Vagina (tissue), 2 donors: ENCODE measurements at regions not wholly inside any gene's neighbourhood (a gene's known extent, or its start where the extent isn't known, plus 50 kb on each side); places are given as distances from the start of the nearest gene placed in this dataset.

Experiments
- DNase-seq, 2 donors: peaks; one replicate each; pipeline ENCODE4 v3.0.0-alpha.2; 2017; ENCODE audit errors: extremely low spot score in 2 of 2
- H3K27ac ChIP-seq: fragments of 200-600 bp; sonication (generic); one replicate; pipeline ENCODE4 v1.5.1; 2019
- H3K27me3 ChIP-seq: fragments of 200-600 bp; sonication (generic); one replicate; pipeline ENCODE4 v1.5.1; 2019
- H3K36me3 ChIP-seq, 2 donors: fragments of 200-600 bp; sonication (generic); one replicate each; pipeline ENCODE4 v1.5.1; 2017 to 2019
- H3K4me1 ChIP-seq: fragments of 200-600 bp; sonication (generic); one replicate; pipeline ENCODE4 v1.5.1; 2019
- H3K4me3 ChIP-seq, 2 donors: fragments of 200-600 bp; sonication (generic); 1 replicate in 1 of 2; 2 replicates in 1 of 2; pipeline ENCODE4 v1.5.1; 2016 to 2019
- H3K9me3 ChIP-seq: fragments of 200-600 bp; sonication (generic); one replicate; pipeline ENCODE4 v1.5.1; 2019
- POLR2A ChIP-seq, 2 donors: fragments of 450-650 bp; IDR thresholded peaks; one replicate each; pipeline ENCODE4 v1.6.1; 2017; ENCODE audit warnings: antibody characterized with exemption in 2 of 2, mild to moderate bottlenecking in 2 of 2, moderate library complexity in 2 of 2
- POLR2AphosphoS5 ChIP-seq, 2 donors: sonication (generic); formaldehyde crosslinking; IDR thresholded peaks; one replicate each; pipeline ENCODE4 v1.9.0; 2017; ENCODE audit warnings: antibody characterized with exemption in 2 of 2, mild to moderate bottlenecking in 2 of 2, low read depth in 1 of 2; ENCODE audit not compliant: insufficient read depth in 1 of 2
- intact Hi-C: fragments of 100-400 bp; cut with DNase I; formaldehyde crosslinking; loops from one replicate; pipeline ENCODE4 v1.15.1; 2023
- TF ChIP-seq, protein P1 (sequence below), 3 experiments: fragments of 450-650 bp in 2 of 3; fragments of 200-600 bp in 1 of 3; sonication (generic) in 1 of 3; IDR thresholded peaks; one replicate each; pipeline ENCODE4 v1.5.1; 2017 to 2019; ENCODE audit warnings: antibody characterized with exemption in 3 of 3, mild to moderate bottlenecking in 2 of 3, moderate library complexity in 2 of 3

DNA sequence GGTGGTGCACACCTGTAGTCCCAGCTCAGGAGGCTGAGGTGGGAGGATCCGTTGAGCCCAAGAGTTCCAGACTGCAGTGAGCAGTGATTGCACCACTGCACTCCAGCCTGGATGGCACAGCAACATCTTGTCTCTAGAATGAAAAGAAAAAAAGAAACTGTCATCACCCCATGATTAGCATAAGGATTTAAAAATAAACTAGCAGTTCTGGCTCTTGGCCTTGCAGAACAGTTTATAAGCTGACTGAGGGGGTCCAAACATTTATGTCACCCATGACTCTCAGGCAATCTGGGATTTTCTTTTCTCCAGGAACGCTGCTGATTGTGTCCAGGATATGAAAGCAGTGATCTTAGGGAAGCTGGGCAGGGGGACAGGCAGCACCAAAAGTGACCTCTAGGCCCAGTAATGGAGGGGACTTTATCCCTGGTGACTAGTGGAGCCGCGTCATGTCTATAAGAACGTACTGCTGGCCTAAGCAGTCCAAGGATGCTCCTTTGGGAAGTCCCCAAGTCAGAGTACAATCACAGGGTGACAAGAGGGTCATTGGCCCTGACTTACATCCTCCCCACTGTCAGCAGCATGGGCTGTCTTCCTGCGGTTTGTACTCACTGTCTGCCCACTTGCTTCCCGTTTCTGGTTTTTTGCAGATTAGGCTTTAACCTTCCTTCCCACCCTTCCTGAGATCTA lies 177.4 kb downstream of the ARHGAP12 start:
- Histone ChIP-seq H3K4me1 (peaks cover 42% of the 10 kb centered on the region), H3K4me3 (no peak overlapping the region), H3K36me3 (no peaks in the 10 kb centered on the region), H3K27ac (peak overlapping the region; percentile 70), H3K27me3 (no peaks in the 10 kb centered on the region), H3K9me3 (no peaks in the 10 kb centered on the region)
- no peak for TF ChIP-seq POLR2A (IDR thresholded peaks at IDR 0.05)
- TF ChIP-seq, protein P1, sequence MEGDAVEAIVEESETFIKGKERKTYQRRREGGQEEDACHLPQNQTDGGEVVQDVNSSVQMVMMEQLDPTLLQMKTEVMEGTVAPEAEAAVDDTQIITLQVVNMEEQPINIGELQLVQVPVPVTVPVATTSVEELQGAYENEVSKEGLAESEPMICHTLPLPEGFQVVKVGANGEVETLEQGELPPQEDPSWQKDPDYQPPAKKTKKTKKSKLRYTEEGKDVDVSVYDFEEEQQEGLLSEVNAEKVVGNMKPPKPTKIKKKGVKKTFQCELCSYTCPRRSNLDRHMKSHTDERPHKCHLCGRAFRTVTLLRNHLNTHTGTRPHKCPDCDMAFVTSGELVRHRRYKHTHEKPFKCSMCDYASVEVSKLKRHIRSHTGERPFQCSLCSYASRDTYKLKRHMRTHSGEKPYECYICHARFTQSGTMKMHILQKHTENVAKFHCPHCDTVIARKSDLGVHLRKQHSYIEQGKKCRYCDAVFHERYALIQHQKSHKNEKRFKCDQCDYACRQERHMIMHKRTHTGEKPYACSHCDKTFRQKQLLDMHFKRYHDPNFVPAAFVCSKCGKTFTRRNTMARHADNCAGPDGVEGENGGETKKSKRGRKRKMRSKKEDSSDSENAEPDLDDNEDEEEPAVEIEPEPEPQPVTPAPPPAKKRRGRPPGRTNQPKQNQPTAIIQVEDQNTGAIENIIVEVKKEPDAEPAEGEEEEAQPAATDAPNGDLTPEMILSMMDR (IDR thresholded peaks at IDR 0.05), result no peak
- TF ChIP-seq POLR2AphosphoS5 (IDR thresholded peaks at IDR 0.05; ENCODE audit: insufficient read depth in 1 of 2, low read depth in 1 of 2), result no peak
- DNase-seq, result no peak
- intact Hi-C loops, result no loop called here

DNA sequence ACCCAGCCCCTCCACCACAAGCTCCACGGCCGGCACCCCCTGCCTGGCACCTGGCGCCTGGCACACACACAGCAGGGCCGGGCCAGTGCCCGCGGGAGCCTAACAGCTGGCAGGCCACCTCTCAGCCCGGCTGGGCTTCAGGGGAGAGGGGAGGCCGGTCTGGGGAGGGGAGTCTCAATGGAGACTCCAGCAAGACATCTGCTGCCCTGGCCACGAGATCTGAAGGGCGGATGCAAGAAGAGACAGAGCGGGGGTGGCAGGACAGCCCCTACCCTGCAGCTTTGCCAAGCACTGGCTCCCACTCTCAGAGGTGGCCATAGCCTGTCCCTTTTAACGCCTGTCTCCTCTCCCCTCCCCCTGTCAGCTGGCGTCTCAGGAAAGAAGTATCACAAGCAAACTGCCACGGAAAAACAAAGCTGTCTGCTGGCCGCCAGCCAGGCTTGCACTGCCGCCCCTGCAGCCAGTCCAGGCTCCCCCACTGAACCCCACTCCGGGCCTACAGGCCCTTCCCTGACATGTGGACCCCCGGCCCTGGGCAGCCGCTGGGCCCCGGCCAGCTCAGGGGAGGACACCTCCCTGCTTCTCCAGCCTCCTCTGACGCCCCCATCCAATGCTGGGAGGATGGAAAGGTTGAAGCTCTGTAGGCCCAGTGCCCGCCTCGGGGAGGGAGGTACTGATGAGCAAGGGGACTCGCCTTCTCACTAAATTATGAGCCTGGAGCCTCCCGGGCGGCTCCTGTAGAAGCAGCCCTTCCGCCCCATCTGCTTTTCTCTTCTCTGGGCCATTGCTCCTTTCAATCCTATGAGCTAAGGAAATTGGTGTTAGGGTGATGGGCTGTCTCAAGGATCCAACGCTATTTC lies 178.4 kb downstream of the ARHGAP12 start:
- Histone ChIP-seq H3K27me3 (no peaks in the 10 kb centered on the region), H3K4me1 (peaks cover 40% of the 10 kb centered on the region), H3K4me3 (peak overlapping the region in 1 of 2 donors; percentile 10), H3K27ac (peak overlapping the region; percentile 70), H3K9me3 (no peaks in the 10 kb centered on the region), H3K36me3 (no peaks in the 10 kb centered on the region)
- TF ChIP-seq, protein P1 (IDR thresholded peaks at IDR 0.05), result no peak
- TF ChIP-seq POLR2AphosphoS5 (IDR thresholded peaks at IDR 0.05; ENCODE audit: insufficient read depth in 1 of 2, low read depth in 1 of 2), result peak in 1 of 2 donors; percentile 19
- no peak for DNase-seq
- intact Hi-C loops, result no loop called here

DNA sequence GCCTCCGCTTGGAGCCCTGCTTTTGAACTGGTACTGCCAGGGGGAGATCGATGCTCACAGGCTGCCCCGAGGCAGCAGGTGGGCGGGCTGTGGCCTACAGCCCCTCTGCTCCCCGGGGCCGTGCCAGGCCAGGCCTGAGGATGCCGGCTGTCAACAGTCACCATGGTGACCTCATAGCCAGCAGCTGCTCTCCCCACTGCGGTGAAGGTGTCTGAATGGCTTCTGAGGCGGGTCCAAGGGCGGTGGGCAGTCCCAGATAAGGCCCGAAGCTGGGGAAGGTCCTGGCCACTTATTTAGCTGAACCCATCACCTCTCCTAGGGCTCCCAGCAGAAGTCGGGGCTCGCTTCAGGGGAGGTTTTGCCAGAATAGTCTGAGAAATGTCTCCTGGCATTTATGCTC lies 179.3 kb downstream of the ARHGAP12 start:
- Histone ChIP-seq H3K4me3 (no peak overlapping the region), H3K27me3 (no peaks in the 10 kb centered on the region), H3K27ac (peak overlapping the region; percentile 70), H3K9me3 (no peaks in the 10 kb centered on the region), H3K36me3 (no peaks in the 10 kb centered on the region), H3K4me1 (peaks cover 31% of the 10 kb centered on the region)
- no peak for DNase-seq
- TF ChIP-seq POLR2A (IDR thresholded peaks at IDR 0.05) (no peak), POLR2AphosphoS5 (IDR thresholded peaks at IDR 0.05; ENCODE audit: insufficient read depth in 1 of 2, low read depth in 1 of 2) (no peak)
- TF ChIP-seq, protein P1 (IDR thresholded peaks at IDR 0.05), result no peak
- intact Hi-C loops, result no loop called here

DNA sequence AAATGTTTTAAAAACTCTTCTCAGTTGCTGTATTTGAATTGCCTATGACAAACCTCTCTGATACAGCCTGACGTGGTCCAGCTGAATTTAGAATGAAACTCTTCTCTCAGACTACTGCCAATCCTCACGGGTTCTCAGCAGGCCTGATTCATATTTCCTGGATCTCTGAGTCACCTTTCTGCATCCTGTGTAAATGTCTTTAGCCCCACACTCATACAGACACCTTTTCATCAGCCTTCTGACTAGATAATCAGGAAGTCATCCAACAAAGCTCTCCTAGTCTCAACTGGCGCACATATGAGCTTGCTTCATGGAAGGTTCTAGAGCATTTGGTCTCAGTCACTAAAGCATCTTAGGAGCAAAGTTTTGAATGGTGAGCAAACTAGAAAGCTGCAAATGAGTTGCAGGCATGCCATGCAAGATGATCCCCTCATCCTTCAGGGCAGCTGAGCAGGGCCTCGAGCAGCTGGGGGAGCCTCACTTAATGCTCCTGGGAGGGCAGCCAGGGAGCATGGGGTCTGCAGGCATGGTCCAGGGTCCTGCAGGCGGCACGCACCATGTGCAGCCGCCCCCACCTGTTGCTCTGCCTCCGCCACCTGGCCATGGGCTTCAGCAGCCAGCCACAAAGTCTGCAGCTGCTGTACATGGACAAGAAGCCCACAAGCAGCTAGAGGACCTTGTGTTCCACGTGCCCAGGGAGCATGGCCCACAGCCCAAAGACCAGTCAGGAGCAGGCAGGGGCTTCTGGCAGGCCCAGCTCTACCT lies 182.8 kb downstream of the ARHGAP12 start:
- TF ChIP-seq, protein P1 (IDR thresholded peaks at IDR 0.05), result no peak
- TF ChIP-seq POLR2AphosphoS5 (IDR thresholded peaks at IDR 0.05; ENCODE audit: insufficient read depth in 1 of 2, low read depth in 1 of 2) (peak in 1 of 2 donors; percentile 20), POLR2A (IDR thresholded peaks at IDR 0.05) (no peak)
- no peak overlapping the region for H3K4me3 ChIP-seq
- no peak overlapping the region for H3K27ac ChIP-seq
- H3K4me1 ChIP-seq, result peaks cover 18% of the 10 kb centered on the region
- H3K9me3 ChIP-seq, result no peaks in the 10 kb centered on the region
- H3K27me3 ChIP-seq, result no peaks in the 10 kb centered on the region
- intact Hi-C loops, result no loop called here
- DNase-seq, result no peak
- H3K36me3 ChIP-seq, result no peaks in the 10 kb centered on the region
